Pancreas (tissue), 10 donors: ENCODE measurements at regions not wholly inside any gene's neighbourhood (a gene's known extent, or its start where the extent isn't known, plus 50 kb on each side); places are given as distances from the start of the nearest gene placed in this dataset.

ENCODE experiments used
- ATAC-seq, 4 donors: fragments of 200-7000 bp; cut with Tn5 transposase; one replicate each; pipeline versions ENCODE4 v1.8.0 to v1.9.1; 2020; ENCODE audit warnings: mild to moderate bottlenecking in 4 of 4, moderate library complexity in 4 of 4
- DNase-seq, 6 donors: peaks; one replicate each; pipeline ENCODE4 v3.0.0-alpha.2; 2020
- FAIRE-seq: peaks from 2 replicates; lab custom pipeline; 2012; peaks lifted over from hg19 to GRCh38; lab: Jason Lieb, UNC
- H3K27ac ChIP-seq, 4 donors: fragments of 200-600 bp; sonication (generic); 1 replicate in 3 of 4; 2 replicates in 1 of 4; pipeline versions ENCODE4 v1.5.0 to v1.8.0; 2020
- H3K27me3 ChIP-seq, 4 donors: fragments of 200-600 bp; one replicate each; pipeline ENCODE4 v1.8.0; 2021
- H3K36me3 ChIP-seq, 3 donors: fragments of 200-600 bp; sonication (generic) in 1 of 3; one replicate each; pipeline versions ENCODE4 v1.5.0 to v1.8.0; 2020 to 2021
- H3K4me1 ChIP-seq, 3 donors: fragments of 200-600 bp; one replicate each; pipeline ENCODE4 v1.8.0; 2021
- H3K4me3 ChIP-seq, 4 donors: fragments of 200-600 bp; sonication (generic) in 2 of 4; one replicate each; pipeline versions ENCODE4 v1.5.0 to v1.8.0; 2020 to 2021
- H3K9me3 ChIP-seq, 4 donors: fragments of 200-600 bp; one replicate each; pipeline ENCODE4 v1.8.0; 2021
- CTCF ChIP-seq, 4 donors: fragments of 200-600 bp; sonication (generic) in 3 of 4; IDR thresholded peaks; one replicate each; pipeline versions ENCODE4 v1.5.0 to v1.8.0; 2021; ENCODE audit warnings: antibody characterized with exemption in 4 of 4
- WGBS, 2 donors: extraction: QIAGEN DNeasy Blood & Tissue Kit; methylation state at CpG; one replicate each; pipeline ENCODE4 v1.1.7; 2013; 5-methylcytosine and 5-hydroxymethylcytosine counted together
- intact Hi-C, 3 donors: fragments of 100-400 bp; cut with DNase I; formaldehyde crosslinking; loops; one replicate each; pipeline versions ENCODE4 v1.11.1 to v1.14.2; 2022
- donor health status: healthy with polysubstance abuse.
- donor health status: DM: no; HTN: no; CAD: no; lungs with moderate emphysema.
- donor health status: DM: no; HTN: no; CAD: no.
- donor health status: control.
- donor health status: control.
- donor health status: Bipolar disorder and iron deficiency.
- donor health status: DM: yes; HTN: yes; CAD: no.
- donor health status: DM: no; HTN: no; CAD: no.
- donor health status: DM: no; HTN: no; CAD: no.
- donor health status: DM: yes; HTN: yes; CAD: no.

- no peak for TF ChIP-seq CTCF (IDR thresholded peaks at IDR 0.05)
- Histone ChIP-seq H3K4me3 (no peak overlapping the region), H3K36me3 (no peaks in the 10 kb centered on the region), H3K27ac (no peak overlapping the region), H3K27me3 (no peaks in the 10 kb centered on the region), H3K9me3 (no peaks in the 10 kb centered on the region), H3K4me1 (no peaks in the 10 kb centered on the region)
- intact Hi-C loops = no loop called here
- no peak for FAIRE-seq
- WGBS, 2 donors = 10 to 41% methylated on average over 1 of the region's 1 CpG
- no peak for DNase-seq
- ATAC-seq = no peak
Measured at GRCh38 chr1:193660428-193660827, 474.0 kb upstream of the B3GALT2 start.

GRCh38 chr1:193658691-193659090, 472.3 kb upstream of the B3GALT2 start:
- no peak overlapping the region for H3K27ac ChIP-seq
- H3K27me3 ChIP-seq = no peaks in the 10 kb centered on the region
- intact Hi-C loops = no loop called here
- 62% methylated on average over 1 of the region's 1 CpG for WGBS, 2 donors
- FAIRE-seq (no peak), ATAC-seq (no peak), DNase-seq (no peak)
- no peaks in the 10 kb centered on the region for H3K36me3 ChIP-seq
- TF ChIP-seq CTCF (IDR thresholded peaks at IDR 0.05) = no peak
- H3K9me3 ChIP-seq = no peaks in the 10 kb centered on the region
- no peaks in the 10 kb centered on the region for H3K4me1 ChIP-seq
- no peak overlapping the region for H3K4me3 ChIP-seq

- FAIRE-seq = no peak
- Histone ChIP-seq H3K36me3 (no peaks in the 10 kb centered on the region), H3K9me3 (no peaks in the 10 kb centered on the region), H3K27ac (no peak overlapping the region), H3K4me1 (no peaks in the 10 kb centered on the region), H3K27me3 (no peaks in the 10 kb centered on the region), H3K4me3 (no peak overlapping the region)
- 71 to 74% methylated on average over 1 of the region's 1 CpG for whole genome bisulfite sequencing, 2 donors
- no peak for ATAC-seq
- intact Hi-C loops = no loop called here
- TF ChIP-seq CTCF (IDR thresholded peaks at IDR 0.05) = no peak
- DNase-seq = no peak
Measured at GRCh38 chr1:193658081-193658480, 471.7 kb upstream of the B3GALT2 start.

GRCh38 chr1:193657552-193657951, 471.1 kb upstream of the B3GALT2 start:
- no peak overlapping the region for H3K27ac ChIP-seq
- WGBS, 2 donors = 48 to 49% methylated on average over 3 of the region's 3 CpGs
- no peaks in the 10 kb centered on the region for H3K9me3 ChIP-seq
- DNase-seq (no peak), ATAC-seq (no peak), FAIRE-seq (no peak)
- no peak for TF ChIP-seq CTCF (IDR thresholded peaks at IDR 0.05)
- no peaks in the 10 kb centered on the region for H3K4me1 ChIP-seq
- H3K27me3 ChIP-seq = no peaks in the 10 kb centered on the region
- H3K36me3 ChIP-seq = no peaks in the 10 kb centered on the region
- intact Hi-C loops = no loop called here
- no peak overlapping the region for H3K4me3 ChIP-seq

GRCh38 chr1:193656841-193657240, 470.4 kb upstream of the B3GALT2 start:
- Histone ChIP-seq H3K27ac (no peak overlapping the region), H3K4me3 (no peak overlapping the region), H3K36me3 (no peaks in the 10 kb centered on the region), H3K27me3 (no peaks in the 10 kb centered on the region), H3K4me1 (no peaks in the 10 kb centered on the region), H3K9me3 (no peaks in the 10 kb centered on the region)
- ATAC-seq (no peak), DNase-seq (no peak), FAIRE-seq (no peak)
- intact Hi-C loops = no loop called here
- TF ChIP-seq CTCF (IDR thresholded peaks at IDR 0.05) = no peak
- WGBS, 2 donors = 78 to 83% methylated on average over 2 of the region's 2 CpGs
